ENCODE measurements at regions not wholly inside any gene's neighbourhood (a gene's known extent, or its start where the extent isn't known, plus 50 kb on each side); places are given as distances from the start of the nearest gene placed in this dataset.
"Not testable (repeated sequence)": the region's sequence is repeated elsewhere in the genome, so short reads cannot be mapped to it uniquely, and the experiment has no call there.

- 81% methylated on average over 6 of the region's 6 CpGs for WGBS
Observed at GRCh38 chr16:26969589-26970231, 97.0 kb upstream of the C16orf82 start.

GRCh38 chr16:26970292-26970691 is 96.4 kb upstream of the C16orf82 start:
- 83% methylated on average over 3 of the region's 3 CpGs for WGBS
- H3K36me3 ChIP-seq (ENCODE audit: insufficient read depth) = no peaks in the 10 kb centered on the region

More at GRCh38 chr16:26969589-26970231, 97.0 kb upstream of the C16orf82 start:
- no peak for DNase-seq (ENCODE audit: extremely low spot score)
- no peaks in the 10 kb centered on the region for H3K4me1 ChIP-seq (ENCODE audit: insufficient read depth)
- H3K4me3 ChIP-seq (ENCODE audit: low read depth, low read length) = no peak overlapping the region
- H3K27ac ChIP-seq (ENCODE audit: low read depth) = no peak overlapping the region
- H3K36me3 ChIP-seq (ENCODE audit: insufficient read depth) = no peaks in the 10 kb centered on the region

GRCh38 chr16:26976873-26977272 is 89.9 kb upstream of the C16orf82 start:
- DNase-seq (ENCODE audit: extremely low spot score) = no peak
- no peak overlapping the region for H3K27ac ChIP-seq (ENCODE audit: low read depth)
- H3K4me3 ChIP-seq (ENCODE audit: low read depth, low read length) = no peak overlapping the region
- H3K4me1 ChIP-seq (ENCODE audit: insufficient read depth) = no peaks in the 10 kb centered on the region
- H3K36me3 ChIP-seq (ENCODE audit: insufficient read depth) = no peaks in the 10 kb centered on the region
- WGBS = 66% methylated on average over 5 of the region's 5 CpGs

More at GRCh38 chr16:26970292-26970691, 96.4 kb upstream of the C16orf82 start:
- DNase-seq (ENCODE audit: extremely low spot score) = no peak
- Histone ChIP-seq H3K4me1 (ENCODE audit: insufficient read depth) (no peaks in the 10 kb centered on the region), H3K27ac (ENCODE audit: low read depth) (no peak overlapping the region), H3K4me3 (ENCODE audit: low read depth, low read length) (no peak overlapping the region)

GRCh38 chr16:26981266-26981938 is 85.3 kb upstream of the C16orf82 start:
- no peaks in the 10 kb centered on the region for H3K4me1 ChIP-seq (ENCODE audit: insufficient read depth)
- no peak overlapping the region for H3K4me3 ChIP-seq (ENCODE audit: low read depth, low read length)
- no peak overlapping the region for H3K27ac ChIP-seq (ENCODE audit: low read depth)
- no peak for DNase-seq (ENCODE audit: extremely low spot score)
- 47% methylated on average over 8 of the region's 8 CpGs for WGBS
- H3K36me3 ChIP-seq (ENCODE audit: insufficient read depth) = no peaks in the 10 kb centered on the region

GRCh38 chr16:26982422-26982821 is 84.3 kb upstream of the C16orf82 start:
- WGBS = 92% methylated on average over 2 of the region's 2 CpGs
- Histone ChIP-seq H3K4me1 (ENCODE audit: insufficient read depth) (no peaks in the 10 kb centered on the region), H3K36me3 (ENCODE audit: insufficient read depth) (no peaks in the 10 kb centered on the region), H3K4me3 (ENCODE audit: low read depth, low read length) (no peak overlapping the region), H3K27ac (ENCODE audit: low read depth) (no peak overlapping the region)
- no peak for DNase-seq (ENCODE audit: extremely low spot score)

- H3K36me3 ChIP-seq (ENCODE audit: insufficient read depth) = no peaks in the 10 kb centered on the region
- 80% methylated on average over 2 of the region's 2 CpGs for WGBS
- DNase-seq (ENCODE audit: extremely low spot score) = no peak
Observed at GRCh38 chr16:26983426-26983825, 83.3 kb upstream of the C16orf82 start.

GRCh38 chr16:26985100-26986065 is 81.3 kb upstream of the C16orf82 start:
- no peaks in the 10 kb centered on the region for H3K36me3 ChIP-seq (ENCODE audit: insufficient read depth)
- 67% methylated on average over 17 of the region's 17 CpGs for WGBS
- H3K27ac ChIP-seq (ENCODE audit: low read depth) = no peak overlapping the region
- no peak overlapping the region for H3K4me3 ChIP-seq (ENCODE audit: low read depth, low read length)
- DNase-seq (ENCODE audit: extremely low spot score) = no peak
- no peaks in the 10 kb centered on the region for H3K4me1 ChIP-seq (ENCODE audit: insufficient read depth)

More at GRCh38 chr16:26983426-26983825, 83.3 kb upstream of the C16orf82 start:
- Histone ChIP-seq H3K4me3 (ENCODE audit: low read depth, low read length) (no peak overlapping the region), H3K4me1 (ENCODE audit: insufficient read depth) (no peaks in the 10 kb centered on the region), H3K27ac (ENCODE audit: low read depth) (no peak overlapping the region)

GRCh38 chr16:26987597-26988010 is 79.1 kb upstream of the C16orf82 start:
- Histone ChIP-seq H3K4me3 (ENCODE audit: low read depth, low read length) (no peak overlapping the region), H3K27ac (ENCODE audit: low read depth) (no peak overlapping the region), H3K36me3 (ENCODE audit: insufficient read depth) (no peaks in the 10 kb centered on the region), H3K4me1 (ENCODE audit: insufficient read depth) (no peaks in the 10 kb centered on the region)
- DNase-seq (ENCODE audit: extremely low spot score) = no peak
- 55% methylated on average over 7 of the region's 7 CpGs for WGBS

- no peak overlapping the region for H3K27ac ChIP-seq (ENCODE audit: low read depth)
- no peaks in the 10 kb centered on the region for H3K4me1 ChIP-seq (ENCODE audit: insufficient read depth)
- H3K4me3 ChIP-seq (ENCODE audit: low read depth, low read length) = no peak overlapping the region
- WGBS = 78% methylated on average over 5 of the region's 5 CpGs
- DNase-seq (ENCODE audit: extremely low spot score) = no peak
- H3K36me3 ChIP-seq (ENCODE audit: insufficient read depth) = no peaks in the 10 kb centered on the region
Observed at GRCh38 chr16:26988186-26988585, 78.5 kb upstream of the C16orf82 start.

GRCh38 chr16:26990384-26991120 is 76.2 kb upstream of the C16orf82 start:
- not testable (repeated sequence) for DNase-seq (ENCODE audit: extremely low spot score); H3K27ac ChIP-seq (ENCODE audit: low read depth); H3K4me3 ChIP-seq (ENCODE audit: low read depth, low read length); H3K36me3 ChIP-seq (ENCODE audit: insufficient read depth); H3K4me1 ChIP-seq (ENCODE audit: insufficient read depth)
- WGBS = 90% methylated on average over 5 of the region's 5 CpGs

GRCh38 chr16:26992666-26993349 is 73.9 kb upstream of the C16orf82 start:
- H3K4me3 ChIP-seq (ENCODE audit: low read depth, low read length) = no peak overlapping the region

GRCh38 chr16:26993511-26993910 is 73.2 kb upstream of the C16orf82 start:
- Histone ChIP-seq H3K27ac (ENCODE audit: low read depth) (no peak overlapping the region), H3K4me1 (ENCODE audit: insufficient read depth) (no peaks in the 10 kb centered on the region), H3K36me3 (ENCODE audit: insufficient read depth) (no peaks in the 10 kb centered on the region), H3K4me3 (ENCODE audit: low read depth, low read length) (no peak overlapping the region)
- WGBS = 64% methylated on average over 10 of the region's 10 CpGs
- no peak for DNase-seq (ENCODE audit: extremely low spot score)

More at GRCh38 chr16:26992666-26993349, 73.9 kb upstream of the C16orf82 start:
- 30% methylated on average over 9 of the region's 9 CpGs for WGBS
- Histone ChIP-seq H3K4me1 (ENCODE audit: insufficient read depth) (no peaks in the 10 kb centered on the region), H3K27ac (ENCODE audit: low read depth) (no peak overlapping the region), H3K36me3 (ENCODE audit: insufficient read depth) (no peaks in the 10 kb centered on the region)
- DNase-seq (ENCODE audit: extremely low spot score) = no peak
